ENCODE measurements at regions not wholly inside any gene's neighbourhood (a gene's known extent, or its start where the extent isn't known, plus 50 kb on each side); places are given as distances from the start of the nearest gene placed in this dataset.
A peak's percentile ranks its signal among the peaks of the same experiment; 100 is the strongest.

DNA sequence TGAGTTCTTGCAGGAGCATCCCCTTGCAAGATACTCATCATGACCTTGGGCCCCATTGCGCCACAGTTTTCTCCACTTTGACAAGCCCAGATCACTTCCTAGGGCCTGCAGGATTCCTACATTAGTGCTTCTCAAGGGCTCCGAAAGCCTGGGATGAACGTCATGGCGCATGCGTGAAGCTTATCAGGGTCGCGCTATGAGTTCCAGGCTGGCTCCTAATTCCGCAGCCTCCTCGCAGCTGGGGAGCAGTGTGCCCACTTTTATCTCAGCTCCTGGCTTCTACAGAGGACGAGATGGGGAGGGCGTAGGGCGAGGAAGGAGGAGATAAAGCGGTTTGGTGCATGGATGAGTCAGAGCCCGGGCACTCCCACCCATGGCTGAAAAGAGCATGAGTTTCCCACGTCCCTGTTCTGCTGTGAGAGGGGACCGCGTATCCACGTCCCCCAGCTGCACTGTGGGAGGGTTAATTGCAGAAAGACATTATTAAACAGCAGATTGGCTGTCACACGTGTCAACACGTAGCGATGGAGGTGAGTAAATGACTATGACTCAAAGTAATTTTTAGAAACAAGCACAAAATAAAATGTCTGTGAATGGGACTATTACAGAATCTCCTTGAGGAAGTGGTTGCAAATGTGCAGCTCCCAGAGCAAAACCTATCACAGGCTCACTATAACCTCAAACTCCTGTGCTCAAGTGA, 72.9 kb upstream of the DSP start (continued):
- TF ChIP-seq, protein P1, sequence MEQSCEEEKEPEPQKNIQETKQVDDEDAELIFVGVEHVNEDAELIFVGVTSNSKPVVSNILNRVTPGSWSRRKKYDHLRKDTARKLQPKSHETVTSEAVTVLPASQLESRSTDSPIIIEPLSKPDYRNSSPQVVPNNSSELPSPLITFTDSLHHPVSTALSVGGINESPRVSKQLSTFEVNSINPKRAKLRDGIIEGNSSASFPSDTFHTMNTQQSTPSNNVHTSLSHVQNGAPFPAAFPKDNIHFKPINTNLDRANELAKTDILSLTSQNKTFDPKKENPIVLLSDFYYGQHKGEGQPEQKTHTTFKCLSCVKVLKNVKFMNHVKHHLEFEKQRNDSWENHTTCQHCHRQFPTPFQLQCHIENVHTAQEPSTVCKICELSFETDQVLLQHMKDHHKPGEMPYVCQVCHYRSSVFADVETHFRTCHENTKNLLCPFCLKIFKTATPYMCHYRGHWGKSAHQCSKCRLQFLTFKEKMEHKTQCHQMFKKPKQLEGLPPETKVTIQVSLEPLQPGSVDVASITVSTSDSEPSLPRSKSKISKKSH (CRISPR knock-in tag; IDR thresholded peaks at IDR 0.05), result no peak
- TF ChIP-seq MCM5 (IDR thresholded peaks at IDR 0.05; ENCODE audit: low read depth) (no peak), SP2 (IDR thresholded peaks at IDR 0.05; ENCODE audit: extremely low read depth, low read depth, low read length, poor library complexity, severe bottlenecking) (no peak), NUFIP1 (IDR thresholded peaks at IDR 0.05; ENCODE audit: partially characterized antibody) (no peak), SMARCA4 (IDR thresholded peaks at IDR 0.05) (peak; percentile 96), MCM2 (IDR thresholded peaks at IDR 0.05; ENCODE audit: low read depth) (no peak), RUNX1 (IDR thresholded peaks at IDR 0.05; ENCODE audit: low read depth) (peak; percentile 71; the same call in 1 of the 2 replicates), HDAC6 (IDR thresholded peaks at IDR 0.05; ENCODE audit: low read depth, low read length) (no peak), GATA2 (CRISPR knock-in tag; IDR thresholded peaks at IDR 0.05) (peak; percentile 88), TCF3 (CRISPR knock-in tag; IDR thresholded peaks at IDR 0.05) (peak; percentile 94), ATF7 (IDR thresholded peaks at IDR 0.05) (peak; percentile 64; the same call in 1 of the 2 replicates), TAL1 (IDR thresholded peaks at IDR 0.05) (peak; percentile 77), POLR2G (IDR thresholded peaks at IDR 0.05; ENCODE audit: low read depth, low read length) (no peak), ZNF778 (CRISPR knock-in tag; IDR thresholded peaks at IDR 0.05) (no peak), ZNF589 (CRISPR knock-in tag; IDR thresholded peaks at IDR 0.05; ENCODE audit: low read depth) (peak; percentile 50), MCM3 (IDR thresholded peaks at IDR 0.05) (no peak), HMG20A (CRISPR knock-in tag; conservative IDR thresholded peaks at IDR 0.05) (no peak), ZZZ3 (IDR thresholded peaks at IDR 0.05) (no peak), RB1 (IDR thresholded peaks at IDR 0.05; ENCODE audit: low read depth) (0 out of 2 replicates have a peak, but pooled peaks have one; percentile 53)
- TF ChIP-seq, protein P2, sequence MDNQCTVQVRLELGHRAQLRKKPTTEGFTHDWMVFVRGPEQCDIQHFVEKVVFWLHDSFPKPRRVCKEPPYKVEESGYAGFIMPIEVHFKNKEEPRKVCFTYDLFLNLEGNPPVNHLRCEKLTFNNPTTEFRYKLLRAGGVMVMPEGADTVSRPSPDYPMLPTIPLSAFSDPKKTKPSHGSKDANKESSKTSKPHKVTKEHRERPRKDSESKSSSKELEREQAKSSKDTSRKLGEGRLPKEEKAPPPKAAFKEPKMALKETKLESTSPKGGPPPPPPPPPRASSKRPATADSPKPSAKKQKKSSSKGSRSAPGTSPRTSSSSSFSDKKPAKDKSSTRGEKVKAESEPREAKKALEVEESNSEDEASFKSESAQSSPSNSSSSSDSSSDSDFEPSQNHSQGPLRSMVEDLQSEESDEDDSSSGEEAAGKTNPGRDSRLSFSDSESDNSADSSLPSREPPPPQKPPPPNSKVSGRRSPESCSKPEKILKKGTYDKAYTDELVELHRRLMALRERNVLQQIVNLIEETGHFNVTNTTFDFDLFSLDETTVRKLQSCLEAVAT (IDR thresholded peaks at IDR 0.05), result 0 out of 4 replicates have a peak, but pooled peaks of 1 of the 2 experiments have one; percentile 21
- TF ChIP-seq, protein P3, sequence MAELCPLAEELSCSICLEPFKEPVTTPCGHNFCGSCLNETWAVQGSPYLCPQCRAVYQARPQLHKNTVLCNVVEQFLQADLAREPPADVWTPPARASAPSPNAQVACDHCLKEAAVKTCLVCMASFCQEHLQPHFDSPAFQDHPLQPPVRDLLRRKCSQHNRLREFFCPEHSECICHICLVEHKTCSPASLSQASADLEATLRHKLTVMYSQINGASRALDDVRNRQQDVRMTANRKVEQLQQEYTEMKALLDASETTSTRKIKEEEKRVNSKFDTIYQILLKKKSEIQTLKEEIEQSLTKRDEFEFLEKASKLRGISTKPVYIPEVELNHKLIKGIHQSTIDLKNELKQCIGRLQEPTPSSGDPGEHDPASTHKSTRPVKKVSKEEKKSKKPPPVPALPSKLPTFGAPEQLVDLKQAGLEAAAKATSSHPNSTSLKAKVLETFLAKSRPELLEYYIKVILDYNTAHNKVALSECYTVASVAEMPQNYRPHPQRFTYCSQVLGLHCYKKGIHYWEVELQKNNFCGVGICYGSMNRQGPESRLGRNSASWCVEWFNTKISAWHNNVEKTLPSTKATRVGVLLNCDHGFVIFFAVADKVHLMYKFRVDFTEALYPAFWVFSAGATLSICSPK (IDR thresholded peaks at IDR 0.05; ENCODE audit: borderline replicate concordance), result no peak
- TF ChIP-seq, protein P4, sequence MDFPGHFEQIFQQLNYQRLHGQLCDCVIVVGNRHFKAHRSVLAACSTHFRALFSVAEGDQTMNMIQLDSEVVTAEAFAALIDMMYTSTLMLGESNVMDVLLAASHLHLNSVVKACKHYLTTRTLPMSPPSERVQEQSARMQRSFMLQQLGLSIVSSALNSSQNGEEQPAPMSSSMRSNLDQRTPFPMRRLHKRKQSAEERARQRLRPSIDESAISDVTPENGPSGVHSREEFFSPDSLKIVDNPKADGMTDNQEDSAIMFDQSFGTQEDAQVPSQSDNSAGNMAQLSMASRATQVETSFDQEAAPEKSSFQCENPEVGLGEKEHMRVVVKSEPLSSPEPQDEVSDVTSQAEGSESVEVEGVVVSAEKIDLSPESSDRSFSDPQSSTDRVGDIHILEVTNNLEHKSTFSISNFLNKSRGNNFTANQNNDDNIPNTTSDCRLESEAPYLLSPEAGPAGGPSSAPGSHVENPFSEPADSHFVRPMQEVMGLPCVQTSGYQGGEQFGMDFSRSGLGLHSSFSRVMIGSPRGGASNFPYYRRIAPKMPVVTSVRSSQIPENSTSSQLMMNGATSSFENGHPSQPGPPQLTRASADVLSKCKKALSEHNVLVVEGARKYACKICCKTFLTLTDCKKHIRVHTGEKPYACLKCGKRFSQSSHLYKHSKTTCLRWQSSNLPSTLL (IDR thresholded peaks at IDR 0.05), result no peak
- TF ChIP-seq, protein P5, sequence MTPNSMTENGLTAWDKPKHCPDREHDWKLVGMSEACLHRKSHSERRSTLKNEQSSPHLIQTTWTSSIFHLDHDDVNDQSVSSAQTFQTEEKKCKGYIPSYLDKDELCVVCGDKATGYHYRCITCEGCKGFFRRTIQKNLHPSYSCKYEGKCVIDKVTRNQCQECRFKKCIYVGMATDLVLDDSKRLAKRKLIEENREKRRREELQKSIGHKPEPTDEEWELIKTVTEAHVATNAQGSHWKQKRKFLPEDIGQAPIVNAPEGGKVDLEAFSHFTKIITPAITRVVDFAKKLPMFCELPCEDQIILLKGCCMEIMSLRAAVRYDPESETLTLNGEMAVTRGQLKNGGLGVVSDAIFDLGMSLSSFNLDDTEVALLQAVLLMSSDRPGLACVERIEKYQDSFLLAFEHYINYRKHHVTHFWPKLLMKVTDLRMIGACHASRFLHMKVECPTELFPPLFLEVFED (CRISPR knock-in tag; conservative IDR thresholded peaks at IDR 0.05), result peak; percentile 66; the same call in 1 of the 2 replicates

Data from K562 (cell line).